HG03575 (cell line): ENCODE measurements at regions not wholly inside any gene's neighbourhood (a gene's known extent, or its start where the extent isn't known, plus 50 kb on each side); places are given as distances from the start of the nearest gene placed in this dataset.
"Not testable (repeated sequence)": the region's sequence is repeated elsewhere in the genome, so short reads cannot be mapped to it uniquely, and the experiment has no call there.

Experiments used
- ATAC-seq: cut with Tn5 transposase; IDR thresholded peaks from one replicate; pipeline ENCODE4 v1.9.1; 2021; ENCODE audit not compliant: unreplicated experiment, insufficient number of reproducible peaks, low FRiP score; ENCODE audit errors: extremely low read depth

DNA sequence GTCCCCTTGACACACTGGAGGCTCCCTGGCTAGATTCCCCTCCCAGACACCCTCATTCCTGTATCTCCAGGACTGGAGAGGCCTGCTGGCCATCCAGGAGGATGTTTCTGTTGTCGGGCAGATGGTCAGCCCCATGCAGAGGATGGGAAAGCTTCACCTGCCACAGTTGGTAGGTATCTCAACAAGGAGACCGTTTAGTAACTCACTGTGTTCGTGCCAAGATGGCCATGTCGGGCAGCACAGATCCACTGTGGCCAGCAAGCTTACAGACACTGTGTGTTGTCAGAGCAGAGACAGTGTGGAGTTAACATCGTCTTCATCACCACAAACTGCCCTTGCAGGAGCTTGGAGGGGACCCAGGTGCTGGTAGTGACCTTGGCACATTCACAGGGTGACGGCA is 390.9 kb downstream of the SEC14L1 start:
- ATAC-seq = no peak

- ATAC-seq = not testable (repeated sequence)
Observed at GRCh38 chr17:77533697-77534096, 392.9 kb downstream of the SEC14L1 start.

GRCh38 chr17:77534137-77534536 is 393.4 kb downstream of the SEC14L1 start:
- ATAC-seq = no peak

DNA sequence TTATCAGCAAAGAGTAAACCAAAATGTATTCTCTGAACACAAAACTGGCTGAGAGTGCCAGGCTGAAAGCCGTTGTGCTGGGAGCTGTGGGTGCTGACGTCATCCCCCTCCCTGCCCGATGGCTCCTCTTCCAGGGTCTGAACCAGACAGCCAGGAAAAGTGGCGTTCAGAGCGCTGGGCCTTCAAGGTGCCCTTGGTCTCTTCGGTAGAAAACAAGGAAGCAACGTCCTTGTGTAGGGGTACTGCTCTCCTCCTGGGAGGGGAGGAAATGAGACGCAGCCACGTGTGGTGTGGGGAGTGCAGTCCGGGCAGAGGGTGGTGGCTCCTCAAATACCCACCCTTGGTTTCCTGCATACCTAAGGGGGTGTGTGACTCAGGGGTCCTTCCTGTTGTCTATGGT is 394.7 kb downstream of the SEC14L1 start:
- no peak for ATAC-seq

- ATAC-seq = no peak
Observed at GRCh38 chr17:77535892-77536291, 395.1 kb downstream of the SEC14L1 start.

DNA sequence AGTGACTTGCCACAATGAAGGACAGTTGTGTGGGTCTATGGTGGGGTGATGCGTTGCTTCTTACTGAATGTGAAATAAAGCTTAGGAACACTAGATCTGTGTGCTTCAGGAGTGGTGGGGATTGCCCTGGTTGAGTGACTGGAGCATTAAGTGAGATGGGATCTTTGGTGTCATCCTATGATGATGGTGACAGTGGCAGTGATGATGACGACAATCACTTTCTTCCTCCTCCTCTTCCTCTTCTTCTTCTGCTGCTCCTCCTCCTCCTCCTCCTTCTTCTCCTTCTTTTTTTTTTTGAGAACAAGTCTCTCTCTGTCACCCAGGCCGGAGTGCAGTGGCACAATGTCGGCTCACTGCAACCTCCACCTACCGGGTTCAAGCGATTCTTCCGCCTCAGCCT is 396.8 kb downstream of the SEC14L1 start:
- ATAC-seq = no peak

DNA sequence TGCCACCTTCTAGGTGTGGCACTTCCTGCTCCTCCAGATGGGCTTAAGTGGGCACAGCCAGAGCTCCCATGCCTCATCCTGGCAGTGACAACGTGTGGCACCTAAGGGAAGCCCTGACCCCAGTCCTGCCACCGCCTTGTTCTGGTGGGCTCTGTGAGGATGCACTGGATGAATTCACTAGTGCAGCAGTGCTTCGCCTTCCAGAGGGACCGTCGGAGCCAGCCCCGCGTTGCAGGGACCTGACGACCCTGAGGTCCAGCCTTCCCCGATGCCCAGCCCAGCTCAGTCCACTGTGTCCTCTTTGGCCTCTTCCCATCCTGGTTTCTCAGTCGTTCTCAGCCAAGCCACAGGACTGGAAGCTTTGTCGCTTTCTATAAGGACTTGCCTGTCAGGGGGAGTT is 399.8 kb downstream of the SEC14L1 start:
- no peak for ATAC-seq

- ATAC-seq = no peak
Observed at GRCh38 chr17:77540975-77541374, 400.2 kb downstream of the SEC14L1 start.

GRCh38 chr17:77542011-77542410 is 401.2 kb downstream of the SEC14L1 start:
- ATAC-seq = no peak

DNA sequence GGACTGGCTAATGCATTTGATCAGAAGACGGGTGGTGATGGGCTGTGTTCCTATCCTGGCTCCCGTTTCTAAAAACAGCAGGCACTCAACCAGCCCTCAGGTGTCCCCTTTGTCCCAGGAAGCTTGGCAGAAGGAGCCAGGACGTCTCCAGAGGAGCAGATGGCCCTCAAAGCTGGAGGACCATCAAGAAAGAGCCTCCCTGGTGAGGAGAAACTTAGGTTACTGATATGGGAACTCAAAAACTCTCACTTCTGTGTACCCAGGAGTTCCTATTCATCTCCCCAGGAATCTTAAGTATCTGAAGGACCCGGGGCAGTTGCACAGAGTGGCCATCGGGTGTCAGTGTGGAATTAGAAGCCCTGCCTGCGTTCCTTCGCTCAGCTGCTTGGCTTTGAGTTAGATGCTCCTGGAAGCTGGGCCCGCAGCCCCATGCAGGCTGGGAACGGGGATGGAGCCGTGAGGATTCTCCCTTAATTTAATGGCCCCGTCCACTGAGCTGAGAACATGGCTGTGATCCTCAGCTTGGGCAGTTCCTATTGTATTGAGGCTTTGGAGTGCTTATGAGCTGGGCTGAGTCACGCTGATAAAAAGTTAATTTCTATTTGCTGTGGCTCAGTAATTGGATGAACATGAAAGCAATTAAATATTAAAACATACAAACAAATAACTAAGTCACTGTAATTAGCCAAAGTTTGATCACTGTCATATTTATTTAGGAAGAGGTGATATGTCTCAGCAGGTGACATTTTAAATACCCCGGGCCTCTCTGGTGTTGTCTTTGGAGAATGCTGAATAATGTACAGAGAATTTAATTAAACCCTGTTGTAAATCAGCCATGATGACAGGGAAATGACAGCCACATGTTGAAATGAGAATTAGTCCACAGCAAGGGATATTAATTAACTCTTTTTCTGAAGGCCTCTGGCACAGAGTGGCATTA is 402.1 kb downstream of the SEC14L1 start:
- no peak for ATAC-seq

DNA sequence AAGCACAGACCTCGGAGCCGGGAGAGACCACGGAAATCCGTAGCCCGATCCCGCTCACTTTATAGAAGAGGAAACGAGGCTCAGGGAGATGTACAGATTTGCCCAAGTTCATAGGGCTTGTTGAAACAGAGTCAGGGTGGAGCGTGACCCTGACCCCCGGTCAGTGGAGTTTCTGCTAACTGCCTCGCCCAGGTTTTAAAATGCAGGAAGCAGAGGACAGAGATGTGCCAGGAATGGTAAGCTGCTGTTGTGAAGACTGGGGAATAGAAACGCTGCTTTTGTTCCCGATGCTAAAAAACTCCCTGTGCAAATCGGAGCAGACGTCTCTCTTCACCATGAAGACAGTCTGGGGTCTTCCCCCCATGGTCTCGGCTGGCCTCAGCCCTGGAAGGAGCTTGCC is 403.0 kb downstream of the SEC14L1 start:
- no peak for ATAC-seq

DNA sequence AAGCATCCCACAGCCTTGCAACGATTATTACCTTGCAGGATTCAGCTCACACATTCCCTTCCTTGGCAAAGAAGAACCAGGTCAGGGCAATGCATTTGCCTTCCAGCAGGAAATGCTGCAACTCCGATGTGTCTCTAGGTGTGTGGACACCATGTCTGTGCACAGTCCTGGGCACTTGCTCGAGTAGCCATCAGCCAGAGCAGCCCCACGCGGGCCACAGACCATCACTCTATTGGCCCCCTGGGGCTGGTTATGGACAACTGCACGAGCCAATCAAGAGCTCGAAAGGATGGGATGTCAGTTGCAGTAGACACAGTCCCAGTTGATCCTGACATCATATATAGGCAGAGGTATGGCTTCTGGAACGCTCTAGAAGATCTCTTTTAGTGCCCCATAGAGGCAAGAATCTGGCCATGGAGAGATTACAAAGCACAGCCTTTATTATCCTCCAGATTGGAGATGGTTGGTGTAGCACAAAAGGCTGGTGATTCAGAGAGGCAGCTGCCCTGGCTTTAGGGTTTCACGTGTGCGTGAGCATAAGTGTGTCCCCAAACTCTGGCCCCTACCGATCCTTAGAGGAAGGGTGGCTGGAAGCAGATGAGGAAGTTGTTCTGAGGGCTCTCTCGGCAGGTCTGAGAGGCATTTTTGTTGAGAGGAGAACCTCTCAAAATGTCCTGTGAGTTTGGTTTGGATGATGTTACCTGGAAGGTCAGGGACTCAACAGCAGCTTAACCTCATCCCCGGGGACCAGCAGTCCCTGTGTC is 403.8 kb downstream of the SEC14L1 start:
- no peak for ATAC-seq

- ATAC-seq = no peak
Observed at GRCh38 chr17:77546772-77547241, 406.0 kb downstream of the SEC14L1 start.

DNA sequence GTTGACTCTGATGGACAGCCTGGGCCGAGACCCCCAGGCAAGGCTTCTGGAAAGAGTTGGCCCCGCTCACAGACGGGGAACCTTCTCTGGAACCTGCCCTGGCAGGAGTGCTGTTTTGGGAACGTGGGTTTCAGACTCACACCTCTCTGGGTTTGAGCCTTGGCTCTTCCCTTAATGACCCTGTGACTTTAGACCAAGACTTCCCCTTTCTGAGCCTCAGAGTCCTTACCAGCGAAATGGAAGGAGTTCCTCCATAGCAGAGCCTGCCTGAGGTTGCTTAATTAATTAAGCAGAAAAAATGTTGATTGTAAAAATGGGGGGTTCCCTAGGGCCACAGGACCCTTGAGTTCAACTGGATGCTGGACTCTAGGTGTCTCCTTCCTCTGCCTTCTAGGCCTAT is 408.2 kb downstream of the SEC14L1 start:
- ATAC-seq = no peak

GRCh38 chr17:77549726-77550366 is 408.7 kb upstream of the TNRC6C start:
- no peak for ATAC-seq

- no peak for ATAC-seq
Observed at GRCh38 chr17:77553459-77554066, 404.9 kb upstream of the TNRC6C start.

GRCh38 chr17:77555121-77555591 is 403.3 kb upstream of the TNRC6C start:
- ATAC-seq = no peak

- ATAC-seq = no peak
Observed at GRCh38 chr17:77555741-77556291, 402.7 kb upstream of the TNRC6C start.
